Right lung (tissue), 2 donors: ENCODE measurements at regions not wholly inside any gene's neighbourhood (a gene's known extent, or its start where the extent isn't known, plus 50 kb on each side); places are given as distances from the start of the nearest gene placed in this dataset.
"Not testable (repeated sequence)": the region's sequence is repeated elsewhere in the genome, so short reads cannot be mapped to it uniquely, and the experiment has no call there.

ENCODE experiments used
- DNase-seq, 2 donors: peaks; one replicate each; pipeline ENCODE4 v3.0.0-alpha.2; 2013

DNA sequence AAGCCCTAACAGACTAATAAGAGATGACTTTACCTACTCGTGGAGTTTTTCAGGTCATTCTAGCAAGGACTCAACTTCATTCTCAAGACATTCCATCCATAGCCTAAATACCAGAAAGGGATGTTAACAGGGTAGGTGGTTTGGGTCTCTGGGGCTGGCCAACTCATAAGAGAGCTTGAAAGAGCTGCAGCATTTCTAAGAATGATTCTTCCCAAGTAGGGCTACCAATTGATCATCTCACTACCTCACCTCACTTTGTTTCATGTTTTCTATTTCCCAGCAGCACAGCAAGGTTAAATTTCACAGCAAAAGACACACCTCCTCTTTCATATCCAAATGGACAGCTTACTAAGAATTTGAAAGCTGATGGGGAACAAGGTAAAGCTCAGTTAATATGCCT lies 614.8 kb upstream of the DIPK2B start:
- DNase-seq = no peak

- DNase-seq = no peak
Measured at GRCh38 chrX:45811326-45811725, 610.6 kb upstream of the DIPK2B start.

GRCh38 chrX:45807572-45808425 lies 607.1 kb upstream of the DIPK2B start:
- no peak for DNase-seq

GRCh38 chrX:45806410-45807121 lies 605.9 kb upstream of the DIPK2B start:
- DNase-seq = no peak

- no peak for DNase-seq
Measured at GRCh38 chrX:45804276-45804675, 603.6 kb upstream of the DIPK2B start.

DNA sequence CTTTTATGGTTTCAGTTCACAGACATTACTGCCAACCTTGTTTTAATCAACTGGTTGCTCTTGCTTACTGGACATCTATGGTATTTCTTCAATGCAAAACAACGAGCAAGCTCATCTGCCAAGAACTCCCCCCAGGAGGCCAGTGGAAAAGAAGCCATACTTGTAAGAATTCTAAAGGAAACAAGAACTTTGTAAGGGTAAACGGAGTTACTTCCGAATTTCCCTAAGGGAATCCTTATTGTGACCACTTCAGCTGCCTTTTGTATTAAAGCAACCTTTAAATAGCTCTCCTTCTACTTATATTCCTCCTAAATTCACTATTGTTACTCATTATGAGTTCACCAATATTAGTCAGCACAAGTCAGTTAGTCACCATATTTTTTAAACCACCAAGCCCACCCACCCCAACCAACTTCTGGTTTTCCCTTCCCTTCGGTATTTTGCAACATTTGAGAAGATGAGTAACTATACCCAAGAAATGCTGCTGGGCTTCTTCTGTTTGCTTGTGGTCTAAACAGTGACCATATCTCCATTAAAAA lies 602.8 kb upstream of the DIPK2B start:
- DNase-seq = no peak

DNA sequence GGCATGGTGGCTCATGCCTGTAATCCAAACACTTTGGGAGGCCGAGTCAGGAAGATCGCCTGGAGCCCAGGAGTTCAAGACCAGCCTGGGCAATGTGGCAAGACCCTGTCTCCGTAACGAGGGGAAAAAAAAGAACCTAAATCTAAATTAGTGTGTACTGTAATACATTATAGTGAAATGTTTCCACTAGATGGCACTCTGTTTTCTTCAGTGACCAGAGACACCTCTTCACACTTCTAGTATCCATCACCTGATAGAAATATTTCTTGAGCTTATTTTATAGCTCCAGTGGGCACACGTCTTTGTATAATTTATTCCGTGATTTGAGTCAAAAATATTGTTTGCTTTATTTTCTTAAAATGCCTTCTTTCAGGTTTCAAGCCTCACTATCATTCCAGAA lies 600.9 kb upstream of the DIPK2B start:
- DNase-seq = no peak

- DNase-seq = not testable (repeated sequence)
Measured at GRCh38 chrX:45800746-45801453, 600.2 kb upstream of the DIPK2B start.

DNA sequence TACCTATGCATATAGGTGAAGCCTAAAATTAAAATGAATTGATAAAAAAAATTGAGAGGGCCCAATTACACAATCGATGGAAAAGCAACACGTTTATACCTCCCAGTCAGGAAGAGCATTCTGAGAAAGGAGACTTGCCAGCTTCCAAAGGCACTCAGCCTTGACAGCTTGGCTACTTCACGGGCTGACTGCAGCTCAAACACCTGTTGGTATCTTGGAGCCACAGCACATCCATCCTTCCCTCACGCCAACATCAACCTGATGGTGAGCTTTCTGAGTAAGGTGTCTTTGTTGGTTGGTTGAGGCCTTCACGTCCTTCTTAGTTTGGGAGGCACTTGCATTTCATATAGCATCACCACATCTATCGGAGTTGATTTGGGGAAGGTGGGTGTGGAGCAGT lies 598.9 kb upstream of the DIPK2B start:
- DNase-seq = no peak

DNA sequence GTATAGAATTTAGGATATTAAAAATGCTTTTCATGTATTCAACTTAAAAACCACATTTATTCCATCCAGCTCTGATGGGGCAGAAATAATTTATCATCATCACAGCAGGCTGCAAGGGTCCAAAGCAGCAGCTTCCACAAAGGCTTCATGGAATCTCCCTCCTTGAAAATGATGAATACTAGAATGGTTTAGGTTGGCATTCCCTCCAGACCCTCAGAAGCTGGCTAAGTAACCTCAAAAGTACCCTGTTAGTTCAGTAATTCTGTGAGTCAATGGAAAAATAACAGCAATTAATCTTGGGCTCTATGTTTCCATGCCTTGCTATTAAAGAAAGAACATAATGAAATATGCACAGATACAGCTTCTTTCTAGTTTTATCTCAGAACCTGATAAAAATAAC lies 594.9 kb upstream of the DIPK2B start:
- DNase-seq = no peak

DNA sequence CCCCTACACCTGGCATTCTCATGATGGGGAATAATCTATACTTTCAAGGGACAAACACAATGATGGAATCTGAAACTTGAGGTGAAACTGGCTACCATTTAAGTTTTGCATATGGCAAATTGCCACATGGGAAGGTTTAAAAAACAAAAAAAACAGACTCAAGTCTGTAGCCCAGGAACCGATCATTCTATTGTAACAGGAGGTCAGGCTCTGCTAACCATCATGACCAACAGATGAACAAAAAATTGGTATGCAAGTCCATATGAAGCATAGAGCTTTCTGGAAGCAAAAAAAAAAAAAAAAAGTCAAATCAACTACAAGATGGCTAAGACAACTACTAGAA lies 594.3 kb upstream of the DIPK2B start:
- DNase-seq = no peak

DNA sequence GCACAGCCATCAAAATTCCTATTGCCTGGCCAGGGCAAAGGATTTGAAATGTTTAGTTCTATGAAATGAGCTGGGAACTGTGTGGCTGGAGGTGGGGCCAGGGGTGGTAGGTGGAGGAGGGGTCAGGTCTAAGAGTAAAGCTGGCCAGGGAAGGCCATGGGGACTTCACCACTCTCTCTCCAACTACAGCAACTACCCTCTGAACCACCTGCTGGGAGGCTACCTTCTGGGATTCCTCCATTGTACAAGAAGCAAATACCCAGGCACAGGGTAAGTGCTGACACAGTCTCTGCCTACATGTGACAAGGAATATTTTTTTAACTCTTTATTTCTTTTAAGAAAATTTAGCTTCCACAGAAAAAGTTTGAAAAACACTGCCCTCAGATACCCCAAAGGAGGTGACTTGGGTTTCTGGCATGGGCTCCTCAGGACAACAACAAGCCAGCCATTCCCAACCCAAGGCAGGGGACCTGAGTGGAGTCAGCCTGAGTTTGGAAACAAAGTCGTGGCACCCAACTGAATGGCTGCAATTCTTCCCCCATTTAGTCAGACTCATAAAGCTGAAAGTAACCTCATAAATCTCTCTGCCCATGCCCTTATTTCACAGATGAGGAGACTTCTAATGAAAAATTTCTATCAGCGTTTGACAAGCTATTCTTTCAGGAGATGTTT lies 593.8 kb upstream of the DIPK2B start:
- no peak for DNase-seq

DNA sequence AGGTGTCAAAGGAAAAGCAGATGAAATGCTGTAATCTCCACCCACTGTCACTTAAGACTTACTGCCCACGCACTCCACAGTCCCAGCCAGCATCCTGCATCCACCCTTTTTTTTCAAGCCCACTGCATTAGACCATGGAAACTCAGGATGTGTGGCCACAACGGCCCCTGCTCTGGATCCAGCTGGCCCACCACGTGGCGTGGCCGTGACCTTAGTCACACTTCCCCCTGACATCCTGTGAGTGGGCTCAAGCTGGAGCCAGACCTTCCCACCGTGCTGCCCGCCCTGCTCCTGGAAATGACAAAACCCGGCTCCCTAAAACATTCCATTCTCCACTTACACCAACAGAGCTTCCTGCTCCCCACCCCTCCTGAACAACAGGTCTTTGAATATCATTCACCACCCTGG lies 588.3 kb upstream of the DIPK2B start:
- no peak for DNase-seq

DNA sequence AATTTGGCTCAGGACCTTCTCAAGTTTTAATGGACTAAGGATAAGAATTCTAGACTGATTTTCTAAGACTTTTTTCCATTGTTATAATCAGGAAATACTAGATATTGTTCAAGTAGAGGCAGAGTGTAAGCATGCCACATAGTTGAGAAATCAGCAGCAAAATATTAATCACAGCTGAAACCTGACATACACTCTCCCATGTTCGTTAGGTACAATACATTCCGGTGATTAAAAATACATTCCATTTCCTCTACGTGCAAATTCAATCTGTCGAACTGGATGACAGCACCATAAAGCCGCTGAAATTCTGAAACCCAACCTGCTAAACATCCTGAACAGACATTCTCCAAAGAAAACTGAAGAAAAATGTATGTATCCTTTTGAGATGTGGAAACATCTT lies 587.6 kb upstream of the DIPK2B start:
- DNase-seq = no peak

DNA sequence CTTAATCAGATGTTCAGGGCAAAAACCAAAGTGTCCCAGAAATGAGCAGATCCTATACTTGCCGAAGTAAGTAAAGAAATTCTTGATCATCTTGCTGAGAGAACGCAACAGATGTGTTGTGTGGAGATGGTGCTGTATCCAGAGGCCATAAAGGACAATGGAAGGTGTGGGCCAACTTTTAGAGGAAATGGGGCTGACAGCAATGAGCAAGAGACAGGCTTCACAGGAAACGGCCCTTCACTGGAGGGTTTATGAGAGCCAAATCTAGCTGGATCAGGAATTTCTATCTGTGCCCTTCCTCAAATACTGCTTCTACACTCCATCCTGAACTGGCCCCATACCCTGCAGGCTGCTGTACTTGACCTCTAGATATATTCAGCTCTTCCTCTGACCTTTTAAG lies 583.9 kb upstream of the DIPK2B start:
- DNase-seq = no peak

GRCh38 chrX:45783002-45783401 lies 582.3 kb upstream of the DIPK2B start:
- no peak for DNase-seq

- DNase-seq = no peak
Measured at GRCh38 chrX:45781901-45782553, 581.4 kb upstream of the DIPK2B start.

DNA sequence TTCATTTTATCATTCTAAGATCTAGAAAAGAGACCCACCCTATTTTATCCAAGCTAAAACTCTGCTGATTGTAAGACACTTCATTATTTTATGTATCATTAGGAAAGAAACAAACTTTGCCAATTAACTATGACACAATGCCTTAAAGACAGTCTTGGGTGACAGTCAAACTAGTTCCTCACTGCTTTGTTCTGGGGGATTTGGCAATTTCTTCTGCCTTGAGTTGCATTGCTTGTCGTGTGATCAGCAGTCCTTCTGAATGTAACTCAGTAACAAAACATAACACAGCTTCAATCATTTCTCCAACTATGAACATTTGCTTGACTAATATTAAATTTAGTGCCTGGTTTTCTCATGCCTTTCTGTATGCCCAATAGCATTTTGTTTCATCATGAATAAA lies 577.9 kb upstream of the DIPK2B start:
- no peak for DNase-seq

- no peak for DNase-seq
Measured at GRCh38 chrX:45777366-45777765, 576.7 kb upstream of the DIPK2B start.

GRCh38 chrX:45775468-45775867 lies 574.8 kb upstream of the DIPK2B start:
- DNase-seq = no peak

- DNase-seq = no peak
Measured at GRCh38 chrX:45774961-45775360, 574.3 kb upstream of the DIPK2B start.

- DNase-seq = no peak
Measured at GRCh38 chrX:45773572-45773971, 572.9 kb upstream of the DIPK2B start.
